Calu3 (cell line): ENCODE measurements at regions not wholly inside any gene's neighbourhood (a gene's known extent, or its start where the extent isn't known, plus 50 kb on each side); places are given as distances from the start of the nearest gene placed in this dataset.

Experiments
- BruUV-seq: library from RNA; stranded (reverse); fragments of 400-500 nt; replicated peaks from 2 replicates; lab custom pipeline; 2021; lab: Mats Ljungman, UMichigan
- CTCF ChIA-PET: fragments of 300-600 bp; sonication (Branson Sonifier 250); formaldehyde crosslinking; loops from one replicate; lab custom pipeline; 2022; ENCODE audit warnings: antibody characterized with exemption; lab: Charles Lee
- DNase-seq: peaks from one replicate; pipeline ENCODE4 v3.0.0; 2022
- H3K27ac Mint-ChIP-seq: one replicate; pipeline ENCODE4 v1.8.0; 2022; ENCODE audit warnings: mixed read lengths; ENCODE audit not compliant: unreplicated experiment
- H3K27me3 Mint-ChIP-seq: one replicate; pipeline ENCODE4 v1.8.0; 2022; ENCODE audit warnings: mixed read lengths; ENCODE audit not compliant: unreplicated experiment
- H3K36me3 Mint-ChIP-seq: one replicate; pipeline ENCODE4 v1.8.0; 2022; ENCODE audit warnings: mild to moderate bottlenecking, moderate library complexity, mixed read lengths; ENCODE audit not compliant: insufficient read depth, unreplicated experiment
- H3K4me1 Mint-ChIP-seq: one replicate; pipeline ENCODE4 v1.8.0; 2022; ENCODE audit warnings: mild to moderate bottlenecking, low read depth, mixed read lengths; ENCODE audit not compliant: unreplicated experiment
- H3K4me3 Mint-ChIP-seq: one replicate; pipeline ENCODE4 v1.8.0; 2022; ENCODE audit warnings: mild to moderate bottlenecking, low read depth, moderate library complexity, mixed read lengths; ENCODE audit not compliant: unreplicated experiment
- H3K9me3 Mint-ChIP-seq: one replicate; pipeline ENCODE4 v1.8.0; 2022; ENCODE audit warnings: low read depth, mixed read lengths; ENCODE audit not compliant: unreplicated experiment
- intact Hi-C: fragments of 100-400 bp; cut with micrococcal nuclease; formaldehyde crosslinking; loops from one replicate; pipeline ENCODE4 v1.10.0; 2022; ENCODE audit not compliant: unreplicated experiment
- TF ChIP-seq, protein P1 (sequence below): fragments of 200-600 bp; IDR thresholded peaks from one replicate; pipeline ENCODE4 v1.8.0; 2022; ENCODE audit warnings: antibody characterized with exemption; ENCODE audit not compliant: unreplicated experiment

DNA sequence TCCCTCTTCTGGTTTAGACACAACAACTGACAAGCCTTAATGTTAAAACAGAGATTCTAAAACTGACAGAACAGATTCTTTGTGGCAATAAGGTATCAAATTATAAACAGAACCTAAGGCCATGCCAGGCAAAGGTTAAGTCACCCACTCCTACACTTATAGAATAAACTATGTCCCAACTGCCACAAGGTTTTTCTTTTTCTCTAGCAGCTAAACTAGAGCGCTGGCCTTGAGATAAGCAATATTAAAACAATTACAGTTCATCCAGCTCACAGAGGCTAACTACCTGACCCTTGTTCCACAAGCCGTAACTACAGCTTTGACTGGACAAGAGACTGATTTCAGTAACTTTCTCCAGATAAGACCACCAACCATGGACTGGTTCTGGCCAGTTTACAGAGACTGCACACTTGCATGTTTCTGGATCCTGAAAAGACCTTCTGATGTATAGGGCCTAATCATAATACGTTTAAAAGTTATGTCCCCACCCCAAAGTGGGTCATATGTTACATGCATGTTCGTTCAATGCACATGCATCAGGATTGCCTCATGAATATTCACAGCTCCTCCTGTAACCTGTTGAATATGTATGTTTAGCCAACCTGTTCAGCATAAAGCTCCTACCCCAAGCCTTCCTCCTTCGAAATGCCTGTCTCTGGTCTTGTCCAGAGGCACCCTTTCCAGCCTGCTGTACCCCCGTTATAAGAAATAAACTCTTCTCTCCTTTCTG is 61.9 kb upstream of the VASH1 start:
- H3K9me3 Mint-ChIP-seq = no peaks in the 10 kb centered on the region
- no peak overlapping the region for H3K4me3 Mint-ChIP-seq
- BruUV-seq = no TSS peak
- no peak overlapping the region for H3K27ac Mint-ChIP-seq
- TF ChIP-seq, protein P1, sequence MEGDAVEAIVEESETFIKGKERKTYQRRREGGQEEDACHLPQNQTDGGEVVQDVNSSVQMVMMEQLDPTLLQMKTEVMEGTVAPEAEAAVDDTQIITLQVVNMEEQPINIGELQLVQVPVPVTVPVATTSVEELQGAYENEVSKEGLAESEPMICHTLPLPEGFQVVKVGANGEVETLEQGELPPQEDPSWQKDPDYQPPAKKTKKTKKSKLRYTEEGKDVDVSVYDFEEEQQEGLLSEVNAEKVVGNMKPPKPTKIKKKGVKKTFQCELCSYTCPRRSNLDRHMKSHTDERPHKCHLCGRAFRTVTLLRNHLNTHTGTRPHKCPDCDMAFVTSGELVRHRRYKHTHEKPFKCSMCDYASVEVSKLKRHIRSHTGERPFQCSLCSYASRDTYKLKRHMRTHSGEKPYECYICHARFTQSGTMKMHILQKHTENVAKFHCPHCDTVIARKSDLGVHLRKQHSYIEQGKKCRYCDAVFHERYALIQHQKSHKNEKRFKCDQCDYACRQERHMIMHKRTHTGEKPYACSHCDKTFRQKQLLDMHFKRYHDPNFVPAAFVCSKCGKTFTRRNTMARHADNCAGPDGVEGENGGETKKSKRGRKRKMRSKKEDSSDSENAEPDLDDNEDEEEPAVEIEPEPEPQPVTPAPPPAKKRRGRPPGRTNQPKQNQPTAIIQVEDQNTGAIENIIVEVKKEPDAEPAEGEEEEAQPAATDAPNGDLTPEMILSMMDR = no peak
- H3K4me1 Mint-ChIP-seq = no peaks in the 10 kb centered on the region
- CTCF ChIA-PET = interaction anchor here (0.5 to 0.6 kb wide), 2 partner anchors 12 to 165 kb away, joined by 5 read pairs; no protein-coding TSS in a partner anchor
- intact Hi-C loops = no loop called here
- peaks cover 96% of the 10 kb centered on the region for H3K27me3 Mint-ChIP-seq
- no peak for DNase-seq
- no peaks in the 10 kb centered on the region for H3K36me3 Mint-ChIP-seq

DNA sequence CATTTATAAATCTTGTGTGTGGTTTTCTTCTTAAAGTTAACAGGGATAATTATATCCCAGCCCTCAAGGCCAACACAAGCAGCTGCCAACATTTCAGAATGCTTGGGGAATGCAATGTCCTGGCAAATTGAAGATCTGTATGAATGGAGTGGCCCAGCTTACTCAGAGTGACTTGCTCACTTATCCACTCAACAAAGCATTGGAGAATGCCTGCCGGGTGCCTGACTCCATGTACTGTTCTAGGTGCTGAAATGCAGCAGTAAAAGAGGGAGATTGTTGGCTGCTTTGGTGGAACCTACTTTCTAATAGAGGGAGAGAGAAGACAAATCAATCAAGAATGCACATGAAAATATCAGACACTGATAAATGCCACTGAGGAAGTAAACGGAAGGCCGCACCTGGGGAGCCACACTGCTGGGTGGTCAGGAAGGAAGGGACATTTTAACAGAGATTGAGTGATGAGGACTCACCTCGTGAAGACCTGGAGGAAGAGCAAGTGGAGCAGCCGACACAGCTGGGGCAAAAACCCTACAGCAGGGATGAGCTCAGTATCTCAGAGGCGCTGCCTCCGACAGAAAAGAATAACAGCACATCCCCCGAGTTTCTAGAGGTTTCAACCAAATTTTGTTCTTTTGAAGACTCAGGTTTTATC is 61.2 kb upstream of the VASH1 start:
- no peaks in the 10 kb centered on the region for H3K4me1 Mint-ChIP-seq
- H3K4me3 Mint-ChIP-seq = no peak overlapping the region
- no peak overlapping the region for H3K27ac Mint-ChIP-seq
- peaks cover 96% of the 10 kb centered on the region for H3K27me3 Mint-ChIP-seq
- H3K36me3 Mint-ChIP-seq = no peaks in the 10 kb centered on the region
- CTCF ChIA-PET = interaction anchor here (0.5 kb wide), 1 partner anchor 164 kb away, joined by 5 read pairs; no protein-coding TSS in a partner anchor
- intact Hi-C loops = no loop called here
- no peak for DNase-seq
- TF ChIP-seq, protein P1 = no peak
- no TSS peak for BruUV-seq
- H3K9me3 Mint-ChIP-seq = no peaks in the 10 kb centered on the region

DNA sequence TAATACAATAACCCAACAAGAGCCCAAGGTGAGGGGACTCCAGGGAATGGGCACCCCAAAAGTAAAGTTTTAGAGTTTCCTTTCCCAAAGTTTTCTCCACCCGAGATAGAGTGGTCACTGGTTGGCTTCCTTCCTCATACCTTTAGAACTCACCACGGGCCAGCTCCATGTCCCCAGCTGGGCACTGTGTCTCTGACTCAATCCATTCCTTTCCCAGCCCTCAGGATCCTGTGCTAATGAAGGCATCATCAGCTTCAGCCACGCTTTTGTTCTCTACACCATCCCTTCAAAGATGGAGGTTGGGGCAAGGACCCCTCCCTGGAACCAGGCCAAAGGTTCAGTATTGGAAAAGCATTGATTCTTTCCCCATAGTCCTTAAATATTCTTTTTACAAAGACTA is 59.8 kb upstream of the VASH1 start:
- TF ChIP-seq, protein P1 = no peak
- CTCF ChIA-PET = no interaction called here
- no peak for DNase-seq
- Mint-ChIP-seq H3K27me3 (peaks cover 91% of the 10 kb centered on the region), H3K4me1 (no peaks in the 10 kb centered on the region), H3K27ac (no peak overlapping the region), H3K4me3 (no peak overlapping the region), H3K9me3 (no peaks in the 10 kb centered on the region), H3K36me3 (no peaks in the 10 kb centered on the region)
- intact Hi-C loops = no loop called here
- no TSS peak for BruUV-seq

DNA sequence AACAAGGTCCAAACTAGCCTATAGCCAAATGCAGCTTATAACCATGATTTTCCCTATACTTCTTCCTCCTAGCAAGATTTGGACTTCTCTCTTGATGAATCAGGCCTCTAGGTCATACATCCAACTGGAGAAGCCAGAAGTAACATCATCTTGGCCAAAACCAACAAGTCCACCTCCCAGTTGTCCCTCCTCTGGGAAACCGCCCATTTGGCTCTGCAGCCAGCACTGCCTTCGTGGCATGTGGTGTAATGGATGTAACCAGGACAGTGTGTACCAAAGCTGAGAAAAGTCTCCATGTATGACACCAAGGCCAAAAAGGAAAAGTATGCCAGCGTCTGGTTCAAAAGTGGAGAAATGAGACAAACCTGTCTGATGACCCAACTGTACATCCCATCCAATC is 59.3 kb upstream of the VASH1 start:
- BruUV-seq = no TSS peak
- intact Hi-C loops = no loop called here
- CTCF ChIA-PET = no interaction called here
- Mint-ChIP-seq H3K27me3 (peaks cover 86% of the 10 kb centered on the region), H3K9me3 (no peaks in the 10 kb centered on the region), H3K36me3 (no peaks in the 10 kb centered on the region), H3K4me3 (no peak overlapping the region), H3K27ac (no peak overlapping the region), H3K4me1 (no peaks in the 10 kb centered on the region)
- TF ChIP-seq, protein P1 = no peak
- no peak for DNase-seq
